Peyer's patch (tissue), 4 donors: ENCODE measurements at regions not wholly inside any gene's neighbourhood (a gene's known extent, or its start where the extent isn't known, plus 50 kb on each side); places are given as distances from the start of the nearest gene placed in this dataset.

Source experiments
- POLR2A ChIP-seq, 2 donors: fragments of 450-650 bp; IDR thresholded peaks; one replicate each; pipeline ENCODE4 v1.5.1; 2017; ENCODE audit warnings: antibody characterized with exemption in 2 of 2, mild to moderate bottlenecking in 2 of 2, moderate library complexity in 2 of 2
- TF ChIP-seq, protein P1 (sequence below), 6 experiments: fragments of 450-650 bp in 4 of 6; fragments of 200-600 bp in 2 of 6; sonication (generic) in 1 of 6; IDR thresholded peaks; one replicate each; pipeline ENCODE4 v1.5.1; 2017 to 2019; ENCODE audit warnings: antibody characterized with exemption in 6 of 6, mild to moderate bottlenecking in 3 of 6, moderate library complexity in 1 of 6

DNA sequence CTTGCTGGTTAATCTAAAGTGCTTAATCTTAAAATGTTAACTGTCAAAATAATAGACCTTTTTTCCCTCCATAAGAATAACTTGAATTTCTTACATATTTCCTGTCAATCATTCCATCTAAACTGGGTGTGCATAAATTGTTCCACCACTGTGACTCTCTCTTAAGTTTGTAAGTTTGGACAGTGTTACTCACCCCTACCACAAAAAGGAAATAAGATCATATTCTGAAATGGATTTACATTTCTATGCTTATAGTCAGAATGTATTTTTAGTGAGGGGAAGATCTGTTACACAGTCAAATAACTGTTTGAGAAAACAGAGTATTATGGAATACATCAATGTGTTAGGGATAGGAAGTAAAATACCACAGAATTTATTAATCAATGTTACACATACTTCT, 109.6 kb upstream of the DPYD start:
- TF ChIP-seq, protein P1, sequence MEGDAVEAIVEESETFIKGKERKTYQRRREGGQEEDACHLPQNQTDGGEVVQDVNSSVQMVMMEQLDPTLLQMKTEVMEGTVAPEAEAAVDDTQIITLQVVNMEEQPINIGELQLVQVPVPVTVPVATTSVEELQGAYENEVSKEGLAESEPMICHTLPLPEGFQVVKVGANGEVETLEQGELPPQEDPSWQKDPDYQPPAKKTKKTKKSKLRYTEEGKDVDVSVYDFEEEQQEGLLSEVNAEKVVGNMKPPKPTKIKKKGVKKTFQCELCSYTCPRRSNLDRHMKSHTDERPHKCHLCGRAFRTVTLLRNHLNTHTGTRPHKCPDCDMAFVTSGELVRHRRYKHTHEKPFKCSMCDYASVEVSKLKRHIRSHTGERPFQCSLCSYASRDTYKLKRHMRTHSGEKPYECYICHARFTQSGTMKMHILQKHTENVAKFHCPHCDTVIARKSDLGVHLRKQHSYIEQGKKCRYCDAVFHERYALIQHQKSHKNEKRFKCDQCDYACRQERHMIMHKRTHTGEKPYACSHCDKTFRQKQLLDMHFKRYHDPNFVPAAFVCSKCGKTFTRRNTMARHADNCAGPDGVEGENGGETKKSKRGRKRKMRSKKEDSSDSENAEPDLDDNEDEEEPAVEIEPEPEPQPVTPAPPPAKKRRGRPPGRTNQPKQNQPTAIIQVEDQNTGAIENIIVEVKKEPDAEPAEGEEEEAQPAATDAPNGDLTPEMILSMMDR (IDR thresholded peaks at IDR 0.05), result no peak
- no peak for TF ChIP-seq POLR2A (IDR thresholded peaks at IDR 0.05)
